GM12878 (cell line): ENCODE measurements at regions not wholly inside any gene's neighbourhood (a gene's known extent, or its start where the extent isn't known, plus 50 kb on each side); places are given as distances from the start of the nearest gene placed in this dataset.

Experiments
- ASH2L ChIP-seq: fragments of 300-600, 200-600 bp; sonication (generic); IDR thresholded peaks from 2 replicates; pipeline ENCODE4 v1.6.1; 2017; ENCODE audit warnings: low read depth, mild to moderate bottlenecking, borderline replicate concordance
- CBFB ChIP-seq: IDR thresholded peaks from 2 replicates; pipeline ENCODE4 v1.6.1; 2016; ENCODE audit warnings: antibody characterized with exemption, low read depth
- CBX5 ChIP-seq: sonication (generic); IDR thresholded peaks from 2 replicates; pipeline ENCODE4 v1.6.1; 2016; ENCODE audit warnings: low read depth, moderate library complexity, mild to moderate bottlenecking, inconsistent platforms
- CHD1 ChIP-seq: IDR thresholded peaks from 2 replicates; pipeline ENCODE4 v1.6.1; 2012; ENCODE audit warnings: low read depth, low read length, improper control_type of control experiment
- EP300 ChIP-seq, 2 experiments: fragments of 150-350 bp in 1 of 2; IDR thresholded peaks; 2 replicates each; pipeline ENCODE4 v1.6.1; 2011 to 2012; ENCODE audit warnings: low read depth in 2 of 2, low read length in 2 of 2, borderline replicate concordance in 1 of 2, improper control_type of control experiment in 1 of 2, inconsistent platforms in 1 of 2; ENCODE audit not compliant: control insufficient read depth in 1 of 2
- EZH2 ChIP-seq: IDR thresholded peaks from 2 replicates; pipeline ENCODE4 v1.6.1; 2012; ENCODE audit warnings: low read depth, mild to moderate bottlenecking, control low read depth, inconsistent platforms, low read length, borderline replicate concordance; ENCODE audit not compliant: control insufficient read depth
- NFYA ChIP-seq: IDR thresholded peaks from 2 replicates; pipeline ENCODE4 v1.6.1; 2011; ENCODE audit warnings: low read depth, mild to moderate bottlenecking, low read length, improper control_type of control experiment, borderline replicate concordance
- PAX8 ChIP-seq: fragments of 450-650 bp; IDR thresholded peaks from 2 replicates; pipeline ENCODE4 v1.6.1; 2017; ENCODE audit warnings: mild to moderate bottlenecking, moderate library complexity
- ZNF274 ChIP-seq: IDR thresholded peaks from one replicate; pipeline ENCODE4 v1.8.0; 2011; ENCODE audit not compliant: insufficient read length, insufficient read depth
- TF ChIP-seq, protein P1 (sequence below): IDR thresholded peaks from 2 replicates; pipeline ENCODE4 v1.6.1; 2012; ENCODE audit warnings: mild to moderate bottlenecking, low read depth, low read length
- TF ChIP-seq, protein P2 (sequence below), 3 experiments: IDR thresholded peaks in 2 of 3; conservative IDR thresholded peaks in 1 of 3; 2 replicates each; pipeline ENCODE4 v1.5.1; 2011; ENCODE audit warnings: low read depth in 3 of 3, low read length in 3 of 3, mild to moderate bottlenecking in 3 of 3, control low read depth in 2 of 3, moderate library complexity in 2 of 3, inconsistent platforms in 1 of 3, mixed read lengths in 1 of 3; ENCODE audit not compliant: control insufficient read depth in 2 of 3, insufficient read depth in 1 of 3; ENCODE audit errors: extremely low read depth in 1 of 3

DNA sequence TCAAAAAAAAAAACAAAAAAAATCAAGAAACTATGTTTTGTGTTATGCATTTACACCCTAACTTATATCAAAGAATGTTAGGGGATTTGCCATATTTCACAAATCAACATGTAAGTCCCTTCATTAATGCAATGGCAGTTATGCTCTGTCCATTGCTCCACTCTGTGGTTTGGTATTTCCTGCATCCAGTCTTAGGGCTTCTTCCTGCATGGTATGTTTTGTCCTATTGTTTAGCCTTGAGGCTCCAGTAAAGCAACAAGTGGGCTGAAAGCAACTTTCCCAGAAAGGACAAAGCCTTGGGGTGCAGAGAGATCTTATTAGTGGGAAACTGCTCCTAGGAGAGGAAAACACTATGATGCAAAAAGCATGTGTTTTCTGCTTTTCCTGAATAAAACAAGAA lies 474.1 kb downstream of the IRS1 start:
- TF ChIP-seq, protein P1, sequence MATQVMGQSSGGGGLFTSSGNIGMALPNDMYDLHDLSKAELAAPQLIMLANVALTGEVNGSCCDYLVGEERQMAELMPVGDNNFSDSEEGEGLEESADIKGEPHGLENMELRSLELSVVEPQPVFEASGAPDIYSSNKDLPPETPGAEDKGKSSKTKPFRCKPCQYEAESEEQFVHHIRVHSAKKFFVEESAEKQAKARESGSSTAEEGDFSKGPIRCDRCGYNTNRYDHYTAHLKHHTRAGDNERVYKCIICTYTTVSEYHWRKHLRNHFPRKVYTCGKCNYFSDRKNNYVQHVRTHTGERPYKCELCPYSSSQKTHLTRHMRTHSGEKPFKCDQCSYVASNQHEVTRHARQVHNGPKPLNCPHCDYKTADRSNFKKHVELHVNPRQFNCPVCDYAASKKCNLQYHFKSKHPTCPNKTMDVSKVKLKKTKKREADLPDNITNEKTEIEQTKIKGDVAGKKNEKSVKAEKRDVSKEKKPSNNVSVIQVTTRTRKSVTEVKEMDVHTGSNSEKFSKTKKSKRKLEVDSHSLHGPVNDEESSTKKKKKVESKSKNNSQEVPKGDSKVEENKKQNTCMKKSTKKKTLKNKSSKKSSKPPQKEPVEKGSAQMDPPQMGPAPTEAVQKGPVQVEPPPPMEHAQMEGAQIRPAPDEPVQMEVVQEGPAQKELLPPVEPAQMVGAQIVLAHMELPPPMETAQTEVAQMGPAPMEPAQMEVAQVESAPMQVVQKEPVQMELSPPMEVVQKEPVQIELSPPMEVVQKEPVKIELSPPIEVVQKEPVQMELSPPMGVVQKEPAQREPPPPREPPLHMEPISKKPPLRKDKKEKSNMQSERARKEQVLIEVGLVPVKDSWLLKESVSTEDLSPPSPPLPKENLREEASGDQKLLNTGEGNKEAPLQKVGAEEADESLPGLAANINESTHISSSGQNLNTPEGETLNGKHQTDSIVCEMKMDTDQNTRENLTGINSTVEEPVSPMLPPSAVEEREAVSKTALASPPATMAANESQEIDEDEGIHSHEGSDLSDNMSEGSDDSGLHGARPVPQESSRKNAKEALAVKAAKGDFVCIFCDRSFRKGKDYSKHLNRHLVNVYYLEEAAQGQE: no peak
- TF ChIP-seq EP300 (IDR thresholded peaks at IDR 0.05; ENCODE audit: borderline replicate concordance in 1 of 2, control insufficient read depth in 1 of 2, low read depth in 2 of 2, low read length in 2 of 2): no peak
- TF ChIP-seq EZH2: no peak
- no peak for TF ChIP-seq NFYA
- TF ChIP-seq, protein P2, sequence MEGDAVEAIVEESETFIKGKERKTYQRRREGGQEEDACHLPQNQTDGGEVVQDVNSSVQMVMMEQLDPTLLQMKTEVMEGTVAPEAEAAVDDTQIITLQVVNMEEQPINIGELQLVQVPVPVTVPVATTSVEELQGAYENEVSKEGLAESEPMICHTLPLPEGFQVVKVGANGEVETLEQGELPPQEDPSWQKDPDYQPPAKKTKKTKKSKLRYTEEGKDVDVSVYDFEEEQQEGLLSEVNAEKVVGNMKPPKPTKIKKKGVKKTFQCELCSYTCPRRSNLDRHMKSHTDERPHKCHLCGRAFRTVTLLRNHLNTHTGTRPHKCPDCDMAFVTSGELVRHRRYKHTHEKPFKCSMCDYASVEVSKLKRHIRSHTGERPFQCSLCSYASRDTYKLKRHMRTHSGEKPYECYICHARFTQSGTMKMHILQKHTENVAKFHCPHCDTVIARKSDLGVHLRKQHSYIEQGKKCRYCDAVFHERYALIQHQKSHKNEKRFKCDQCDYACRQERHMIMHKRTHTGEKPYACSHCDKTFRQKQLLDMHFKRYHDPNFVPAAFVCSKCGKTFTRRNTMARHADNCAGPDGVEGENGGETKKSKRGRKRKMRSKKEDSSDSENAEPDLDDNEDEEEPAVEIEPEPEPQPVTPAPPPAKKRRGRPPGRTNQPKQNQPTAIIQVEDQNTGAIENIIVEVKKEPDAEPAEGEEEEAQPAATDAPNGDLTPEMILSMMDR (IDR thresholded peaks at IDR 0.05 in 2 of 3, conservative IDR thresholded peaks at IDR 0.05 in 1 of 3; ENCODE audit: control insufficient read depth in 2 of 3, extremely low read depth in 1 of 3, insufficient read depth in 1 of 3, low read depth in 3 of 3, low read length in 3 of 3): no peak
- TF ChIP-seq ASH2L: no peak
- no peak for TF ChIP-seq PAX8
- TF ChIP-seq CBFB: no peak
- no peak for TF ChIP-seq CHD1
- no peak for TF ChIP-seq ZNF274
- no peak for TF ChIP-seq CBX5
